HG02973 (cell line): ENCODE measurements at regions not wholly inside any gene's neighbourhood (a gene's known extent, or its start where the extent isn't known, plus 50 kb on each side); places are given as distances from the start of the nearest gene placed in this dataset.

ENCODE experiments used
- ATAC-seq: cut with Tn5 transposase; IDR thresholded peaks from one replicate; pipeline ENCODE4 v1.9.1; 2021; ENCODE audit warnings: moderate library complexity; ENCODE audit not compliant: unreplicated experiment

DNA sequence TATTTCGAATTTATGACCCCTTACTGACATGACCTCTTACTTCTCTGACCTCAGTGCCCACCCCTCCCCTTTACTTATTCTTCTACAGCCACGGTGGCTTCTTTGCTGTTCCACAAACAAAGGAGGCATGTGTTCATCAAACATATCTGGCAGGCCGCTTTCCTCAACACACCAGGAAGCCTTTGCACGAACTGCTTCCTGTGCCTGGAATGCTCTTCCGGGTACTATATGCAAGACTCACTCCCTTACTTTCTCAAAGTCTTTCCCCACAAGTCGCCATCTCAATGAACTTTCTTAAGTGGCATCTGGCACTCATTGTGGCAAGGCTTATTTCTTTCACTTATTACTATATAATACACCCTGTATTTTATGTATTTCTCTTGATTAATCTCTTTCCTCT, 351.5 kb upstream of the DDX53 start:
- ATAC-seq = no peak

DNA sequence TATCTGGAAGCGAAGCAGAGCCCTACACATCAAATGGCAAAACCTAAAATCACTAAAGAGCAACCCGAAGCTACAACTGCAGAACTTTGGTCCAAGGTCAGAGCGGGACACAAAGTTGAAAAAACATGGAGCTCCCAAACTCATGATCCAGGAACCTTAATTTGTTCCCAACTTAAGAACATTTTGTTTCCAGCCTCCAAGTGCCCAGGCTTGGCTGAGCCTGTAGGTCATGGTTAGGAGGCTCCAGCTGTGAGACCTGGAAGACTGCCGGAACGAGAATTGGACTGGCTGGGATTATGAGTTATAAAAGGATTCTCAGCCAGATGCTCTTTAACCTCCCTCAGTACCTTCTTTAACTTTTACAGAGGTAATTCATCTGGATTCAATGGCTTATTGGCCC, 349.1 kb upstream of the DDX53 start:
- ATAC-seq = no peak

DNA sequence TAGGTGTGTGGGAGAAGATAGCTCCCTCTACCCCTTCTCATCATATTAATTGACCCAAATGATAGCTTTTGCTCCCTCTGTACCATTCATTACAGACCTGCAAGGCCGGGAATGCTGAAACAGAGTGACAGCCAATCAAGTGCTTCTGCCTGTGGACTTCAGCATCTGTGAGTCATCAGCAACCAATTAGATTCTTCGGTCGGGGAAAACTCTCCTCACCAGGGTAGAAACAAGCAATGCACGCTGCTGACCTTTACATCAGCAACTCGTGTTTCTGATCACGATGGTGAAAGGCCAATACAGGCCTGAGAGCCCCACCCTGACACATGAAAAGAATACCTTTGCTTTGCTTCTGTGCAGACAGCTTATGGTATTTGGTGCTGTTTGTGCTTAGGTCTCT, 347.2 kb upstream of the DDX53 start:
- no peak for ATAC-seq

DNA sequence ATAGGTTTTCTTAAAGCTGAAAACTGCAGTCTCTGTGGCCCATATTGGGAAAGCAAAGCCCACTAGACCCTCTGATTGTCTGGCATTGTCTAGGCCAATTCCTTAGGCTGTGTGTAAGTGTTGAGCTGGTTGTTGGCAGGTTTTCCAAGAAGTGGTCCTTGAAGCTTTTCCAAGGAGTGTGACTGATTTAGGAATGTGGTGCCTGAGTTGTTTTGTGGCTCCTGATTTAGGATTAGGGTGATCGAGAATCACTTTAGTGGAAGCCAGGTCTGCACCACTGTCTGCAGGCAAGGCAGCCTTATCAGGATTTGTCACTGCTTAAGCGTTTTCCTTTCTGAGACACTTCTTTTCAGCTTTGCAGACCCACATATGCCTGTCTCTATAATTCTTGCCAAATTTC, 339.0 kb upstream of the DDX53 start:
- no peak for ATAC-seq

DNA sequence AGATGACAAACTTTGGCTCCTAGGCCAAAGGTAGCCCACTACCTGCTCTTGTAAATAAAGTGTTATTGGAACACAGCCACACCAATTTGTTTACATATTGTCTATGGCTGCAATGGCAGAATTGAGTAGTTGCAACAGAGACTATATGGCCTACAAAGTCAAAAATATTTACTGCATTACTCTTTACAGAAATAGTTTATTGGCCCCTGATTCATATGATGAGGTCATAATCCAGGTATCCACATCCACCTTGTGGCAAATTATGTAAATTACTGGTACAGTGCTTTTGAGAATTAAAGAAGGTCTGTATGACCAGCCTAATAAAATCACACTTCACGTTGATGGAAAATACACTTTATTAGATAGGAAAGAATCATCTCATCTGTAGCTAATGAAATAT, 337.0 kb upstream of the DDX53 start:
- ATAC-seq = no peak

DNA sequence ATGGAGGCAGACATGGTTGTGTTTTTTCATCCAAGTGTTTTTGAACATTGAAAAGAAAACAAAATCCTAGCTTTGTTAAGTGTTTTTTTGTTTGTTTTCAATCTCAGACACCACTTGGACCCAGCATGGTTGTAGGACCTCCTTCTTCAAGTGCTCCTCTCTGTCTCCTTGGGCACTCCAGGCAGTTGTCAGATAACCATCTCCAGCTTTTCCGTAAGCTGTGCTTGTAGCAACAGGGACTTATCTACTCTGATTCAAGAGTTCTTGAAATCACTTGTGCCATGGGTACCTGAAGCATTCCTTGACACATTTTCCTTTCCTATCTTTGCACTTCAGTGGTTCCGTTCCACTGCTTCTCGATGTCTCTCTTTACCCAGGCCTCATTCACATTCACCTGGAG, 334.9 kb upstream of the DDX53 start:
- ATAC-seq = no peak

DNA sequence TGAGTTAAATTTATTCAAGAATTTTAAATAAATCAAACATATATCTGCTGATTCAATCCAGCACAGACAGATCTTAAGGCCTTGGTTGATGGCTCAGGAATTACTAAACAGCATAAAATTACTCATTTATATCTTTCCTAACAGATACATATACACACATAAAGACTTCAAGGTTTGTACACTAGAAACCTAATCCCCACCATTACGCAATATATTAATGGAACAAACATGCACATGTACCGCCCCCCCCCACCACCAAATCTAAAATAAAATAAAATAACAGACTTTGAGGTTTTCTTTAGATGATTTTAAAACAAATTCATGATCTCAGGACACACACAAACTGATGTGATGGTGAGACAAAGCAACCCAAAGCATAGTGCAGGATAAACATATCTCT, 333.9 kb upstream of the DDX53 start:
- ATAC-seq = no peak

DNA sequence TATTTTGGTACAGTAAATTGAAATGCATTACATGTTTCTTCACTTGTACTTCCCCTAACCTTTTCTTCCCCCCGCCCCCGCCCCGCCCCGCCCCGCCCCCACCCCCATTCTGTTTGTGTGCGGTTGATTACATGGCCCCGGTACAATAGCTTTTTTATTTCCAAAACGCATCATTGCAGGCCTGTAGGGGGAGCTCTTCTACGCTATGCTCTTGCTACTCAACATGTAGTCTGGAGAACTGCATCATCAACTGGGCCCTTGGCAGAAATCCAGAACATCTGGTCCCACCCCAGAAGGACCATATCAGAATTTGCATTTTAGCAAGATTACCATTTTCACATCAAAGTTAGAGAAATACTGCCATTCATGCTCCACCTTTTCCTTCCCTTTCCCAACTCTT, 333.3 kb upstream of the DDX53 start:
- ATAC-seq = no peak

DNA sequence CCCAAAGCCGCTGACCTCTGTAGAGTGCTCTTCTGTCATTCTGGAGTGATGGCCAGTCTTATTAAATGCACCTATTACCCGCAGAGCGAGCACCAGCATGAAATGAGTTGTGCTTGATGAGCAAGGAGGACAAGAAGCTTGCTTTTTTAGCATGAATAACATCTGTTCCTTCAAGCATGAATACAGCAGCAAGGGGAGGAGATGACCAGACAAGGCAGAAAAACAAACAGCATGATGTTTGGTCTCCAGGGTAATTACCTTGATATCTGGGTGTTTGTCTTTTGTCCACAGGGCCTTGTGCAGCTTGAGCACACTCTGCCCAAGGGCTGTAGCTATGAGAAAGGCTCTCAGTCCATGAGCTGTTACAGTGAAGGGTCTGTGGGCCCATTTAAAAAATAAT, 324.8 kb upstream of the DDX53 start:
- no peak for ATAC-seq

DNA sequence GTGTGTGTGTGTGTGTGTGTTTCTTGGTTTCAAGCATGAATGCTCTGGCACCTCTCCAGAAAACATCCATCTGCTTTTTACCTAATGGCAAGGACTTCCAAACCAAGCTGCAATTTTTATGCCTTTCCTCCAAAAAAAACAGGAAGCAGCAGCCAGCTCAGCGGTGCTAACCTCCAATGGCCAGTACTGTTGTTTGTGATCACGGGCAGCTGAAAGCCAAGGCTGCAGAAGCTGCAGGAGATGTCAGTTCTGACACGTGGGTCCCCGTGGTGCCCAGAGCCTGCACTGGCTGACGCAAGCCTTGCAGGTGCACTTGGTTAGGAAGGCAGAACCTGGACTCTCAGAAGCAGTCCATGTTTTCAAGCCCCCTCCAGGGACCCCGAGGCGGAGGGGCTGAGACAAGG, 313.6 kb upstream of the DDX53 start:
- ATAC-seq = no peak

DNA sequence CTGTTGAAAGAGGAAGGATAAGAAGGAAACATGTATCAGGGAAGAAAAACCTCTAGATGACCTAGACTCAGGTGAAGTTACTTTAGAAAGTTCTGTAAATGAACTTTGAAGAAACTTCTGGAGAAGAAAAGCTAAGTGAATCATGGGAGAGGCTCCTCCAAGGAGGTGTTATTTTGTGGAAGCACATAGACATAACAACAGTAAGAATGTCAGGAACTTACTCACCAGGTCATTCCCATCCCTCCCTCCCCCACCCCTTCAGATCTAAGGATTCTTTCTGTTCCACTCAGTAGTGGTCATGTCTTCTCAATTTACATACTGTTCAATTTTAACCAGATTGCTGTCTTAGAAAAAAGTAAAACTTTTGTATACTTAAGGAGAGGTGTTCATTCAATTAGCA, 310.5 kb upstream of the DDX53 start:
- no peak for ATAC-seq

DNA sequence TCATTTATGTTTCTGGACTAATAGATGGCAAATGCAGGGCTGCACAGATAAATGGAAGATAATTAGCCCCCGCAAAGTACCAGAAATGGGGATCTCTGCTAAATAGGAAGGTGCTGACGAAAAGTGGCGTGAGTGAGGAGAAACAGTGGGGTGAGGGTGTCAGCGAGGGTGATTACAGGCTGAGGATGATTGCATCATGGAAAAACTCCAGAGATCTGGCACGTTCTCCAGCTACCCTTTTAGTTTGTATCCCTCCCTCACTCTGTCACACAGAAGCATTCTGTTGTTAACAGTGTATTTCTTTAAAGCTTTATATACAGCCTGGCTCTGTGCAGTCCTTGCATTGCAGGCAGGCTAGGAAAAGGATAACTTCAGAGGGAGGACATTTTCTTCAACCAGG, 309.6 kb upstream of the DDX53 start:
- ATAC-seq = no peak

DNA sequence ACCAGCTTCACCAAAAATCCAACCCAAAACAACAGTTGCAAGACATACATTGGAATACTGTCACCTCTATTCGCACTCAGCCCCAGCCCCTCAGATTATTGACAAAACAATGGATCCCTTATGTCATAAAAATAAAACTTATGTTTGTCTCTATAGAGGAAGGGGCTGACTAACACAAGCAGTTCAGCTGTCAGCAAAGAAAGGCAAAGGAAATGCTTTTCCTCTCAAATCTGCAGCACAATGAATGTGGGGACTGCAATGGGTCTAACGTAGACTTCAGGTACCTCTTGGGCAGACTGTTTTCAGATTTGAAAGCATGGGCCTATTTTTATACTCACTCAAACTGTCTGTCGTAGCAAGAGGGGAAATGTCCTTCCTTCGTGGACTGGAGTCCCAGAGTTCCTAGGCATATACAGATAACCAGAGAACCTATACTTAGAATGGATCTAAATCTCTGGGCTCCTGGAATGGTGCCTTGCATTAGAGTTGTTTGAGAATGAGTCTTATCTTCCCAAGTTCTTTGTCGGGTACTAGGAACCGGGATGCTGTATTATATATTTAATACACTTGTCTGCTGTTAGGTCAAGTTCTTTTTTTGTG, 307.7 kb upstream of the DDX53 start:
- ATAC-seq = no peak

DNA sequence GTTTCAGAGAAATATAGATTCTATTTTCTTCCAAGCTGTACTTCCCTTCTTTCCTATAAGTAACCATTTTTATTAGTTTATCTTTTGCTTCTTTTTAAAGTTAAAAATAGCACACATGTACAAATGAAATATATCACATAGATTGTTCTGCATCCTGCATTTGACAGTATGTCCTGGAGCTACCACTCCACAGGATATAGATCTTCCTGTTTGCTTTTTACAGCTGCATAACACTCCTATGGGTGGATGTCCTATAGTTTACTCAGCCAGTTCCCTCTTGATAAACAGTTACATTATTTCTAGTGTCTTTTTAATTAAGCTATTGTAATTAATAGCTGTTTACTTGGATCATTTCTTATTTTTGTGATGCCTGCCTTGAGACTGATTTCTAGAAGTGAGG, 301.6 kb upstream of the DDX53 start:
- ATAC-seq = no peak

DNA sequence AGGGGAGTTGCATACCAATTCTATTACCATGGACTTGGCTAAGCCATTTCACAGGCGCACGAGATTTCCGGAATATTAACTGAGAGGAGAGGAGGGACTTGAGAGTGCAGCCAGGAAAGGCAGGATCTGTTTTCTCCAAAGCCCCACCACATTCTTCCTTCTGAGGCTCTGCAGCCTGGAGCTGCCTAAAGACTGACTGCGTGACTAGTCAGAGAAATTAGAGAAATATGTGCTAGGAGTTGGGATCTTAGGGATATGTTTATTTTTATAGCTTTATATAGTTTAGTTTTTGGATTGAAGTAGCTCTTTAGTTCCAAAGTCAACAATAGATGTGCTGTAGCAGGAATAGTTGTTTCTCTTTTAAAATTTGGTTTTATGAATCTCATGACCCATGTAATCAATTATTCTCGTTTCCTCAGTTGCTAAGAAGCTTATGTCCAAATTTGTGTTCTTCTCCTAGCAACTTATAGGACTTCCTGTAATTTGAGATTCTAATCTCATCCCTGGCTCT, 300.1 kb upstream of the DDX53 start:
- no peak for ATAC-seq

DNA sequence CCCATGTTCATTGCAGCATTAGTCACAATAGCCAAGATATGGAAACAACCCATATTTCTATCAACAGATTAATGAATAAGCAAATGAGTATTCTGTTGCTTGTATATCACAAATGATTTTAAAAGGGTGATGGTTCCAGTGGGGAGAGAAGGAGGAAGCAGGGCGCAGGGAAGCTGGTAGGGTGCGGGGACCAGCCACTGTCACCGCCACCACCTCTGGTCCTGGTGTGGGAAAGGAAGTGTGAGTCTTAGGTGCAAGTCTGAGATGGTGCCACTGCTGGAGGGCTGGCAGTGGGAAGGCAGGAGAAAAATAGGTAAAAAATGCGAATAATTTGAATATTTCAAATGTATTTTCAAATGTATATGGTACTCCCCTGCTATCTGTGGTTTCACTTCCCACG, 286.8 kb upstream of the DDX53 start:
- no peak for ATAC-seq

DNA sequence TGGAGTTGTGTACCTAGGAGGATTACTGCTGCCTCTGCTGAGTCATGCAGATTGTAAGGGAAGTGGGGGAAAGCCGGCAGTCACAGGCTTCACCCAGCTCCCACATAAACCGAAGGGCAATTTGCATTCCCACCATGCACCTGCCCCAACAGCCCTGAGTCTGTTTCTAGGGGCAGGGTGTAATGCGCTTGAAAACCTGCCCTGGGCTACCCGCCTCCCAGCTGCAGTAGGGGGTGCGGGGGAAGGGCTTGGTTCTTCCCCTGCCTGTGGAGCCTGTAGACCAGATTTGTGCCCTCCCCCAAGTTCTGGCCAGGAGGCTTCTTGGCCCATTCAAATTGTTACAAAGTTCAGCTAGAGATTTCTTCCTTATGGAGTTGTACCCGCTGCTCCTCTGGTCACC, 269.2 kb upstream of the DDX53 start:
- ATAC-seq = no peak

DNA sequence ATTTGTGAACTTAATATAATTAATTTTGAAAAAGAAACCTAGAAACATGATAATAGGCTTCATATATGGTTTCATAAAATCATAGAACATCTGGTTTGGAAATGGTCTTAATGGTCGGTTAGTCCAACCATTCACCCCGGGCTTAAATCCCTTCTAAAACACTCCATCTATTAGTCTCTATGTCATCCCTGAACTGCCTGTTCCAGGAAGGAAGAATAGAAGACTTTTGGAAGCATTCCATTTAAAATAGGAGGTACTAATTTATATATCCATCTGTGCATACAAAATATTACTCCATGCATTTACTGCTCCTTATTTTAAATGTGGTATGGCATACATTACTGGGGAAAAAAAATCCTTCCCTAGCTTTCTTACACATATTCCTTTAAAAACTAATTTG, 262.2 kb upstream of the DDX53 start:
- no peak for ATAC-seq

DNA sequence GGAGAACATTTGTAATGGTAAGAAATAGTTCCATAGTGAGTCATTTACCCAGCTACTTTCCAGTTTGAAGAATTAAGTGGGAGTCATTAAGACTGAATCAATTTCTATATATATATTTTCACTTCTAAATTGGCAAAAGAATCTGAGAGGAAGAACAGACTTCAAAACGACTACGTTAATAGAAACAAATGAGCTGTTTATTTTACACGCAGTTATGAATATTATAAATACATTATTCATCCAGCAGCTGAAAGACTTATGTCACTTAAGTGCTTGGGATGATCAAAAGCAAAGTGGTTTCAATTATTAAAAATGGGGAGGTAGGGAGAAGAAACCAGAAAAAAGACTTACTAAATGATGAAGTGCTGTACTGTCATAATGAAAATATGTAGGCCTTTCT, 260.5 kb upstream of the DDX53 start:
- ATAC-seq = no peak

DNA sequence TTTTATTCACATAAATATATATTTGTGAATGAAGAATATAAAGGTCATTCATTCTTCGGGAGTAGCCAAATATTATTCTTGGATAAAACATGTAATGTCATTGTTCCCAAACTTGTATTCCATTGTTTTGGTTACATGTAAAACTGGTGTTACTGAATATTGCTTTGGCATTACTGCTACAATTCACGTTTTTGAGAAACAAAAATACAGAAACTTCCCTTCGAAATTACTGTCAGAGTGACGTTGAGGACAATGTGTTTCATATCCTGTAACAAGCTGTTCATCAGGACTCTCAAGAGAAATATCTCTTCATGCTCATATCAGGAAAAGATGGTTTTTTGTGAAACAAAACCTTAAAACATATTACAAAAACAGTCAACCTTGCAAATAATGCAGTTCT, 258.9 kb upstream of the DDX53 start:
- no peak for ATAC-seq

DNA sequence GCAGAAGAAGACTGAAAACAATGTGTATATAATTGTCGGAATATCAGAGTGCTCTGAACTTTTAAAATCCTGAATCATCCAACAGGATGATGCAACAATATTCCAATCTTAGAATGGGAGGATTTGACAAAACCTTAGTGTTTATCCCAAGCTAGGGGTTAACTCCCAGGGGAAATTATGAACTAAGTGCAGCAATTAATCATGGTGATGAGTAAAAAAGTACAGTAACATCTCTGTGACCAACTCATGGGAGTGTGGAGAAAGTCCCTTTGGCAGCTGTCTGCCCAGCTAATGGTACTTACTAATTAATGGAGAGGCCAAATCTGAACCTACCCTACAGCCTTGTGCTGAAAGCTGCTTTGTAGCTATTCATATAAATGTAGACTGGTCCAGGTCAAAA, 257.6 kb upstream of the DDX53 start:
- no peak for ATAC-seq

DNA sequence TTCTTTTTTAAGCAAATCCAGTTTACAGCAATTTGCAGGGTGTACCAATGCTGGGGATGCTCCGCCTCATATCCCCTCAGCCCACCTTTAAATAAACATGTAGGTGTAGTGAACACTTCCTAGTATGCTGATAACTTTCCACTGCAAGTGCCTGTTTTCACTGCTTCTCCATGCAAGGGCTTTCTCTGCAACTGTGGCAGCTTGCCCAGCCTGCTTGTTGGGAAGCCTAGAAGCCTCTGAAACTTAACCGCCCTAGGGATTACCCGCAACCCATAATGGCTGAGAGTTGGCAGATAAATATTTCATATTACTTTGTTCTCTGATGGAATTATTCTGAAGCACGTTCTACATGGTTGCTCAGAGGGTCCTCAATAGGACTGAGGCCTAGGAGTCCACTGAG, 253.7 kb upstream of the DDX53 start:
- no peak for ATAC-seq

DNA sequence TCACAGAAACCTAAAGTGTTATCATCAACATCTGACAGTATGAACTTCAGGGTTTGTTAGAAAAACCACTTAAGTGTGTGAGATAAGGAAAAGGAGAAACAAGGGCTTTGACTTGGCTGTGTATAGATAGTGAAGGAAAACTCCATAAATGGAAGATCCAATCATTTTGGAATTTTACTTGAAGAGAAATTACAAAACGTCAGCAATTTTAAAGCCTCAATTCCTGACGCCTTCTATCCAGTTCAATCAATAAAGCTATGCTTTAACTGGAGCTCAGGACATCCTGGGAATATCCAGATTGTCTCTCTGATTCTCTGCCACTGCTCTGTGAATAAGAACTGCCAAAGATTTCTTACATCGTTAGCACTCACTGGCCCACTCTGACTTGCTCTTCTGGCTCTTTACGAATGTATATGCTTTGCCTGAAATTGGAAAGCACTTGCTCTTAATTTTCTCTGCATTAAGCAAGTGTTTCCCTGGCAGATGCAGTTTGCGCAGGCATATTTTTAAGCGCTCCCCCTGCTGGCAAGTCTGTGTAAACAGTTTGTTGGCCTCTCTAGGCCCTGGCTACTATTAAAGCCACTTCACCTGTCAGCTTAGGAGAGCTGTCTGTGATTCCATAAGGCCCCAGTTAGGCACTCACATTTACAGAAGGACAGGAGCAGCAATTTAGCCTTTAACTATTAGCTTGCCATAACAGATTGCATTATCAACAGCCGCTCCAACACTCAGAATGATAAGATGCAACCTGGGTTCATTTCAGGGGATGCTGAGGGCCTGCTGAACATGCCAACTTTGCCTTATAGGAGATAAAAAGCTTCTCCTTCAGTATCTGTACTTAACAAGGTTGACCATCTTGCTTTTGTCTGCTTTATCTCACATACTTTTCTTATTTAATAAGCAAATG, 251.4 kb upstream of the DDX53 start:
- peak; percentile 79 for ATAC-seq
